HG03280 (cell line): ENCODE measurements at regions not wholly inside any gene's neighbourhood (a gene's known extent, or its start where the extent isn't known, plus 50 kb on each side); places are given as distances from the start of the nearest gene placed in this dataset.

ENCODE experiments used
- ATAC-seq: cut with Tn5 transposase; IDR thresholded peaks from one replicate; pipeline ENCODE4 v1.9.1; 2021; ENCODE audit warnings: mild to moderate bottlenecking, moderate library complexity; ENCODE audit not compliant: unreplicated experiment

GRCh38 chr14:71714225-71714624, 218.0 kb upstream of the RGS6 start:
- no peak for ATAC-seq

DNA sequence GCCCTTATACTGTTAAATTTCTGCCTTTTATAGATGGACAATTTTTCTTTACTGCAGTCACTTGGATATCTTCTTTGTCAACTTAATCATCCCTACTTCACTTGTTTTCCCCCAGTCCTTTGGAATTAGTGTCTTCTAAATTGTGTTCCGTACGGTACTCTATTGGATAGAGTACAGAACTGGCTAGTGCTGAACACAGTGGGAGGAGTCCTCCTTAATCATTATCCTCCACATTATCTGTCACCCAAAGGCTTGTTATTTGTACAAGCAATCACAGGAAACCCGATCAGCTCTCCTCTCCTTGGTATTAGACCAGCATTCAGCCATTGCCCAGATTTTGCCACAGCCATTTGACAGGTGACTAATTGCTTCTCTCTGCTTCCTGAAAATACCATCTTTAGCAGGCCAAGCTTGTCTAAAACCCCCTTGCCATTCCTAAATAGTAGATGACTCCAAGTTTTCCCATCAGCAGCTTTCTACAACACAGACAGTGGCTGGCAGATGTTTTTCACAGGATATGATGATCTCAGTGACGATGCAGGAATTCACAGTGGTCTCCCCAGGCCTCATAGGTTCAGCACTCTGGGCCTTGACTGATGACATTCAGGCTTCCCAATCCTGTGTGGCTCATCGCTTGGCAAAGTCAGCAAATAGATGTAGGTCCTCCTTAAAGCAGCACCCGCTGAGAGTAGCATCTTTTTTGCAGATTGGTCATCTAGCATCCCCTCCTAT, 216.0 kb upstream of the RGS6 start:
- no peak for ATAC-seq

GRCh38 chr14:71720978-71721624, 211.1 kb upstream of the RGS6 start:
- ATAC-seq = no peak

GRCh38 chr14:71721791-71722190, 210.4 kb upstream of the RGS6 start:
- no peak for ATAC-seq

DNA sequence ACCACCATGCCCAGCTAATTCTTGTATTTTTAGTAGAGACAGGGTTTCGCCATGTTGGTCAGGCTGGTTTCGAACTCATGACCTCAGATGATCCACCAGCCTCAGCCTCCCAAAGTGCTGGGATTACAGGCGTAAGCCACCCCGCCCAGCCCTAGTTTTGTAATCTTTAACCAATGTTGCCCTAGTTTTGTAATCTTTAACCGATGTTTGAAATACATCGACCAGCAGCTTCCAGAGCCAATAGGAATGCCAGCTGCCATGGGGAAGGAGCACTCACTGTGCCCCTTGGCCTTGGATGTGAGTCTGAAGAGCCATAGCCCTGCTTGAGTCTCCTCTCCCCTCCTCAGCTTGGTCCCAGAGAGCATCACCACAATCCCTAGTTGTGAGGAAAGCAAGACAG, 209.3 kb upstream of the RGS6 start:
- no peak for ATAC-seq

DNA sequence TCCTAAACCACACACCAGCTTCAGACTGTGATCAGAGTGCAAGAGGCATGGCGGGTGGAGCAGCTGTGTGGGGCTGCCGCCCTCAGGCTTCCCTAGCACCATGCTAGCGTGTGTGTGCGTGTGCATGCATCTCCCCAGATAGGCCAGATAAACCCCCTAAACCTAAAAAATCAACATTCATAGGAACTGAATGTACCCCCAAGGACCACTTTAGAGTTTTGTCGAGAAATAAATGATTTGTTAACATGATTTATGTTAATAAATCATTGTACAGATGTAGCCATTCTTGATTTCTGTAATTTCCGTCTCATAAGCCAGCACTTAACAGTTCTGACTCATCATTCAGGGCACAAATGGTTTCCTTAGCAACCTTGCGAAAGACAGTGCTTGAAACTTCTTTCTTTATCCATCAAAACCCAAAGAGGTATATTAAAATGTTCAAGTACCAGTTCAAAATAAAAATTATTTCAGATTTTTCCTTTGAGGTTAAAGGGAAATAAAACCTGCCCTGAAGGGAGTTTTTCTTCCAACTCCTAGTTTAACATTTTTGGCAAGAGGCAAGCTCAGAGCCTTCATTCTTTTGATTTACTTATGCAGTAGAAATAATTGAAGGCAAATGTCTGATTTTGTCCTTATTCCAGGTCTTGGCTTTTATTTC, 206.2 kb upstream of the RGS6 start:
- ATAC-seq = no peak

GRCh38 chr14:71726580-71727021, 205.6 kb upstream of the RGS6 start:
- ATAC-seq = no peak

DNA sequence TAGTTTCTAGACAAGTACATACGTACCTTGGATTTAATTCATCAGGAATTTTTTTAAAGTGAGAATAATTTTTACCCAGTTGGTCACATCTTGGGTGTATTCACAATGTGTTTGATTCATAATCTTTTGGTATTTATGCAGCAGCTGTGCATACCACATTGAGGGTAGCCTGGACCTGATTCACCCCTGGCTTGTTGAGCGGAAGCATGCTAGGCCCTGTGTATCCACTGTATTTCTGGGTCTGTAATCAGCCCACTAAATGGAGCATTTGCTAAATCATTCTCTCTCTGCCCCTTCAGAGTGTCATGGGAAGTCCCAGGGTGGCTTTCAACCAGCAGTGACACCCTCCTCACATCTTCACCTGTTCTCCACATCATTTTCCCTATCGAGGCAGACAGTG, 203.8 kb upstream of the RGS6 start:
- ATAC-seq = no peak

DNA sequence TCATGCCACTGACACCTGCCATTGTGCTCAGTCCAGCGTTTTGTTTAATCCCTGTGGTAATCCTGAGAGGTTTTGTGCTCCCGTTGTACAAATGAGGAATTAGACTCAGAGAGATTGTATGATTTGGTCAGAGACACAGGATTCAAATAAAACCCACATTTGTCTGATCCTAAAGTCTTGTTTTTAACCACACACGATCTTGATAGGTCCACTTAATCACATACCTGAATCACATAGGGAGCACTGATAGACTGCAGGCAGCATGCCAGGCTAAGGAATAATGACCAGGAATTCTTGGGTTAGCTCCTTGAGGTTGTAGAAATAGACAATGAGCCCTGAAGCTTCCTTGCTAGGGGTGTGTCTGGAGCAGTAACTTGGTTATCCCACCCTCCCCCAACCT, 202.6 kb upstream of the RGS6 start:
- no peak for ATAC-seq

- no peak for ATAC-seq
These were observed 201.8 kb upstream of the RGS6 start for GRCh38 chr14:71730471-71730870.

DNA sequence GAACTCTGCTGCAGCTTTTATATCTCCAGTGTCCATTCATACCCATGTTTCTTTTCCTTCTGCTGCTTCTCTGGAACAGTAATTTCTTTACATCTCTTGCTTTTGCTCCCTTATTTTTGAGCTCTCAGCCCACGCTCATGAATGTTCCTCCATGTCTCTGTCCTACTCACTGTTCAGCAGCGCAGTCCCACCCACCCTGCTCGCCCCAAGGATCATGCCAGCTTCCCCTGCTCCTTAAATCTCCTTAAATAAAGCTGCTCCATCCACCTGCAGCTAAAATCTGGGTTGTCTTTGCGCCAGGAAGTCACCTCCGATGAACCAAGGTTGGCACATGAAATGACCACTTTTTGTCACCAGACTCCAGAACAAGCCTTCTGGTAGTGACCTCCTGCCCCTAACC, 201.1 kb upstream of the RGS6 start:
- no peak for ATAC-seq

DNA sequence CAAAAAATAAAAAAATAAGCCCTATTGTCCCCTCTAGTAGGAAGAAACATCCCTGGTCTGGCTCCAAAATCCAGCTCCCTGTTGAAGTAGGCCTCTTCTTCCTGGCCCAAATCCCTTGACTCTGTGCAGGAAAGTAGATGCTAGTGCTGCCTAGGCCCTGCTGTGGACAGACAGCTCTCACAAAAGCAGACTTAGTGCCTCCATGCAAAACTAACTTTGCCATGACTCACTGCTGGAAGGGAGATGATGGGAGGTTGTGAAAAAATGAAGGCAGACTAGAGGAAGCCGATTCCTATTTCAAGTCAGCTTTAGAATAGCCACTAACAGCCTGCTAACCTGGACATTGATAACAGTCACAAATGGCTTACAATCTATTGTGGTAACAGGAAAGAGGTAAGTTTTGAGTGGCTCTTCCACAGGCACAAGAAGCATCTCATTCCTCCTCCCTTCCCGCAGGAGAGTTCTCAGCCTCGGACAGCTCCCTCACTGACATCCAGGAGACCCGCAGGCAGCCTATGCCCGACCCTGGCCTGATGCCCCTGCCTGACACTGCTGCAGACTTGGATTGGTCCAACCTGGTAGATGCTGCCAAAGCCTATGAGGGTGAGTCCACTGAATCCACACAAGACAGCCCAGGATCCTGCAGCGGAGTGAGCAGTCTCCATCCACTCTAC, 198.9 kb upstream of the RGS6 start:
- no peak for ATAC-seq

GRCh38 chr14:71734076-71734475, 198.2 kb upstream of the RGS6 start:
- no peak for ATAC-seq

DNA sequence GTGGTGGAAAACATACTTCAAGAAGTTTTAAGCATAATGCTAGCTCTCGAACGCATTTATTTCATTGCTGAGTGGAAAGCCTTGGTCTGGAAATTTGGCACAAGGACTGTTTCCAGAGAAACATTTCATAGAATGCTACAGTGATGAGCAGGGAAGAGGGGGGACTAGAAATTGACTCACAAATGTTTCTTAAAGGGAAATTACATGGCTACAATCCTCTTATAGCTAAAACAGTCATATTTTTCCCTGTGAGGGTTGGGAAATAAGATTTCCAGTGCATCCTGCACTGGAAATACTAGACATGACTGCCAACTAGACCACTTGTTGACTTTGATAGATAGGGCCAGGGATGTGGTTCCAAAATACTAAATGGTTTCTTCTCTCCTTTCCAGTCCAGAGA, 197.3 kb upstream of the RGS6 start:
- ATAC-seq = no peak

DNA sequence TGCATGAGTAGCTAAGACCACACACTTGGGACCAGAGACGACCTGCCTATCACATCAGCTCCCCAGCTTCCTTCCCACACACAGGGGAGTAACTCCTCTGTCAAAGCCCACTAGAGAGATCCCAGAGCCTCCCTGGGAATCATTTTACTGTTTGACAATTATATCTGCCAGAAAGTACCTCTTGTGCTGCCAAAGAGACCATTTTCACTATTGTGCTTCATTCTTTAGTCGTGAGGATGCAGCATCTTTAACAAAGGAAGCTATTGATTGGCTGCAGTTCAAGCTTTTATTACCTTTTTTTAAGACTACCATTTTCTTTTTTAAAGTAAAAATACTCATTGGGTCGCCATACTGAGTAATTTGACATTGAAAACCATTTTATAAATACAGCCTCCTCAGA, 194.5 kb upstream of the RGS6 start:
- no peak for ATAC-seq

DNA sequence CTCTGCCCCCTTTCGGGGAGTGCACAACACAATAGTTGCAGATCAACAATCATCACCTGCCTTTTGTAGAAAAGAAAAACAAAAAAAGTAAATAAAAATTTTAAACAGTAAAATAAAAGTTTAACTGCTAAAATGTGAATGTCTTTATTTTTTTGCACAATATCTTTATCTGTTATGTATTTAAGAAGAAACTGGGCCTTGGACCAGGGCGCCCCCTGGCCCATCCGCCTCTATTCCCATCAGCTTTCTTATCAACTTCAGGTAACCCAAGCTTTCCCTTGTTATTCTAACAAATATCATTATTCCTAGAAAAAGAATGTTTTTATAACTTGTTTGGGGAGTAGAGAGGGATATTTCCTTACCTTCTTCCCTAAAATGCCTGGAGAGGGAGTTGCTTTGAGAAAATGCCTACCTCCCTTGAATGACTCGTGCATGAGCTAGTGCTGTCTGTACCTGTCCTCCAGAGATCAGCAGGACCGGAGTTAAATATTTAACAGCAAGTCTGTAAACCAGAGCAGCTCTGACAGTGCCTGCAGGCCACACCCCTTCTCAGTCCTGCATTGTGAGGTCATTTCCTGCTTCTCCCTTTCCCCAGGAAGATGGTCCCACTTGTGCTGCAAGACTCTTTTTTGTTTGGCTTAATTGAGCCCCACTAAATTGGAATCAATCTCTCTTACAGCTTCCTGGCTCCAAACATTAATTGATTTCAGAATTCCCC, 192.8 kb upstream of the RGS6 start:
- ATAC-seq = no peak

- no peak for ATAC-seq
These were observed 191.0 kb upstream of the RGS6 start for GRCh38 chr14:71741241-71741640.

DNA sequence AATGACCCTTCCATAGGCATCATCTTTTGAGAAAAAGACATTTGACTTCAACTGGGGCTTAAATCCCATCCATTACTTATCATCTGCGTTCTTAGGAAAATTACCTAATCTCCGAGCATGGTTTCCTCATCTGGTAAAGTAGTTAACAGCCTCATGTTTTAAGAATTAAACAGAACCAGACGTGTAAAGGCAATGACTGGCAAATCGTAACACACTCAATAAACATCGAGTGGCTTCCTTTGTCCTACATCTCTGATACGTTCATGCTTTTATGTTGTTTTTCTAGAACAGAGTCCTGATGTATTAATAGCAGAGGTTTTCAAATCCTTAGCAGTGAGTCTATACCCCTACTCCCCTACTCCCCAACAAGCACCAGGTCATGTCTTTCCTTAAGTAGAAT, 189.7 kb upstream of the RGS6 start:
- ATAC-seq = no peak

DNA sequence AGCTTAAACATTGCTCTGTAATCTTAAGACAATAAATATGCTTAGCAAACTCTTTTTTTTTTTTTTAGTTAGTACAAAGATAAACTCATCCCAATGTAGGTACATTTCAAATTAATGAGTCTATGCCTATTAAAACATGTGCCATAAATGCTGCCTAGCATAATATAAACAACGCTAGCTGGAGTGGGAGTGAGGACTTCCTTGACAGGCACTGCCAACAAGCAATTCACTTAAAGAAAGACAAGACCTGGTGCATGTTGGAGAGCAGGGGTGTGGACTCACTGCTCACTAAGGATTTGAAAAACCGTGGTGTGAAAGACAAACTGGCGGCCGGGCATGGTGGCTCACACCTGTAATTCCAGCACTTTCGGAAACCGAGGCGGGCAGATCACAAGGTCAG, 187.2 kb upstream of the RGS6 start:
- no peak for ATAC-seq

DNA sequence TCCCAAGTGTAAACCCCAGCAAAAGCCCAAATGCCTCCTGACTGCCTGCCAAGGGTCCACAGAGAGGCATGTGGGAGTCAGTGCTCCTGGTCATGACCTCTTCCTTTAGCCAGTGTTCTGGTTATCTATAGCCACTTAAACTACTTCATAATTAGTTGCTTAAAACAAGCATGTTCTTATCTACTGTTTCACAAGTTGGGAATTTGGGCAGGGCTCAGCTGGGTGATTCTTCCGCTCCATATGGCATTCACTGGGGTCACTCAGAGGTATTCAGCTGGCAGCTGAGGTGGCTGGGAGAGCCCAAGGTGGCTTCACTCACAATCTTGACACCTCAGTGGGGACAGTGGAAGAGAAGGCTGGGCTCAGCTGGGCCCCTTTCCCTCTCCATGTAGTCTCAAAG, 184.0 kb upstream of the RGS6 start:
- ATAC-seq = no peak

DNA sequence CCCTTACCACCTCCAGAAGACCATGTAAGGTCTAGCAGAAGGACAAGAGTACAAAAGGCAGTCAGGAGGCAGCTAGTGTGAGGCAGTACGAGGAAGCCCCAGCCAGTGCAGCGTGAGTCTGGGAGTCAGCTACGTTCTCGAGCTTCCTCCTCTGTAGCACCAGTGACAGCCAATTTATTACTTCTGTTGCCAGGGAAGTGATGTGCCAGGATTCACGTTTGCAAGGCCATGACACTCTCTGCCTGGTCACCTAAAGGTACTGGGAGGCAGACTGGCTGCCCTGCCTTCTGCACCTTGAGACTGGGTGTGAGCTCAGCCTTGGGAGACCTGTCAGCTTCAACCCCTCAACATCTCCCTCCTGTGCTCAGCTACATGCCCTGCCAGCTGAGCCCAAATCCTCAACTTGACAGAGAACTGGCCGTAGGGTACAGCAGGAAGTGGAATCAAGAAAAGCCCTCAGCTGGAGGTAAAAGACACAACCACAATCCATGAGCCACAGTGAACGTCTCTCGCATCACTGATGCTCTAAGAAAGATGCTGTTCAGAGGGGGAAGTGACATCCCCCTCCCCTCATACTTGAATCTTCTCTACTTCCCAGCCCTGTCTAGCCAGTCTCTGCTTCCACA, 182.5 kb upstream of the RGS6 start:
- ATAC-seq = no peak
